Hepatocyte (in vitro differentiated cells): ENCODE measurements at regions not wholly inside any gene's neighbourhood (a gene's known extent, or its start where the extent isn't known, plus 50 kb on each side); places are given as distances from the start of the nearest gene placed in this dataset.
"Not testable (repeated sequence)": the region's sequence is repeated elsewhere in the genome, so short reads cannot be mapped to it uniquely, and the experiment has no call there.

Experiments
- DNase-seq: peaks from one replicate; pipeline ENCODE4 v3.0.0-alpha.2; 2016; ENCODE audit warnings: low spot score
- H2AFZ ChIP-seq: fragments of 200-600 bp; sonication (generic); 2 replicates; pipeline ENCODE4 v1.6.0; 2016; ENCODE audit warnings: antibody characterized with exemption, mild to moderate bottlenecking
- H3K27ac ChIP-seq: fragments of 200-600 bp; sonication (generic); 2 replicates; pipeline ENCODE4 v1.5.1; 2016; ENCODE audit warnings: mild to moderate bottlenecking
- H3K27me3 ChIP-seq: fragments of 200-600 bp; sonication (generic); 2 replicates; pipeline ENCODE4 v1.6.1; 2016
- H3K36me3 ChIP-seq: fragments of 200-600 bp; sonication (generic); replicated peaks from 2 replicates; pipeline ENCODE4 v1.5.1; 2016; ENCODE audit warnings: low read depth; ENCODE audit not compliant: insufficient read depth
- H3K4me1 ChIP-seq: fragments of 200-600 bp; sonication (generic); 2 replicates; pipeline ENCODE4 v1.5.1; 2016; ENCODE audit warnings: mild to moderate bottlenecking, moderate library complexity; ENCODE audit not compliant: insufficient read depth
- H3K4me2 ChIP-seq: fragments of 200-600 bp; sonication (generic); 2 replicates; pipeline ENCODE4 v1.6.0; 2016
- H3K4me3 ChIP-seq: fragments of 200-600 bp; sonication (generic); 2 replicates; pipeline ENCODE4 v1.5.1; 2016; ENCODE audit warnings: mild to moderate bottlenecking
- H3K79me2 ChIP-seq: fragments of 200-600 bp; sonication (generic); 2 replicates; pipeline ENCODE4 v1.6.0; 2017; ENCODE audit warnings: mild to moderate bottlenecking
- H3K9me2 ChIP-seq: fragments of 200-600 bp; sonication (generic); replicated peaks from 2 replicates; pipeline ENCODE4 v1.6.0; 2017; ENCODE audit warnings: mild to moderate bottlenecking; ENCODE audit not compliant: insufficient read depth
- H3K9me3 ChIP-seq: fragments of 200-600 bp; sonication (generic); 2 replicates; pipeline ENCODE4 v1.5.1; 2016; ENCODE audit warnings: low read depth, mild to moderate bottlenecking
- H4K20me1 ChIP-seq: fragments of 200-600 bp; sonication (generic); 2 replicates; pipeline ENCODE4 v1.6.0; 2016; ENCODE audit warnings: mild to moderate bottlenecking; ENCODE audit not compliant: insufficient read depth, poor library complexity, severe bottlenecking
- CTCF ChIP-seq: fragments of 200-600 bp; sonication (generic); IDR thresholded peaks from 2 replicates; pipeline ENCODE4 v1.5.1; 2016; ENCODE audit warnings: antibody characterized with exemption, mild to moderate bottlenecking; ENCODE audit not compliant: poor library complexity
- EZH2 ChIP-seq: fragments of 200-600 bp; sonication (generic); IDR thresholded peaks from 2 replicates; pipeline ENCODE4 v1.6.1; 2016; ENCODE audit warnings: antibody characterized with exemption, mild to moderate bottlenecking, borderline replicate concordance
- EZH2phosphoT487 ChIP-seq: fragments of 200-600 bp; sonication (generic); IDR thresholded peaks from one replicate; pipeline ENCODE4 v1.6.1; 2018; ENCODE audit warnings: antibody characterized with exemption, mild to moderate bottlenecking, low read depth, moderate library complexity; ENCODE audit not compliant: unreplicated experiment, severe bottlenecking
- WGBS: methylation state at CpG from one replicate; pipeline ENCODE4 v1.1.6; 2016; ENCODE audit warnings: low lambda C conversion rate; ENCODE audit errors: missing lambda C conversion rate; 5-methylcytosine and 5-hydroxymethylcytosine counted together

GRCh38 chr6:53424976-53425718, 76.4 kb upstream of the ELOVL5 start:
- H2AFZ ChIP-seq: no peak overlapping the region
- 84% methylated on average over 9 of the region's 9 CpGs for WGBS
- H3K27me3 ChIP-seq: no peaks in the 10 kb centered on the region
- H3K79me2 ChIP-seq: no peaks in the 10 kb centered on the region
- no peaks in the 10 kb centered on the region for H3K4me1 ChIP-seq
- TF ChIP-seq CTCF (no peak), EZH2phosphoT487 (no peak), EZH2 (no peak)
- no peaks in the 10 kb centered on the region for H3K9me3 ChIP-seq
- H3K9me2 ChIP-seq: no peaks in the 10 kb centered on the region
- H3K4me3 ChIP-seq: no peak overlapping the region
- H3K27ac ChIP-seq: no peak overlapping the region
- no peaks in the 10 kb centered on the region for H4K20me1 ChIP-seq
- H3K36me3 ChIP-seq: no peaks in the 10 kb centered on the region
- no peak for DNase-seq
- no peak overlapping the region for H3K4me2 ChIP-seq

DNA sequence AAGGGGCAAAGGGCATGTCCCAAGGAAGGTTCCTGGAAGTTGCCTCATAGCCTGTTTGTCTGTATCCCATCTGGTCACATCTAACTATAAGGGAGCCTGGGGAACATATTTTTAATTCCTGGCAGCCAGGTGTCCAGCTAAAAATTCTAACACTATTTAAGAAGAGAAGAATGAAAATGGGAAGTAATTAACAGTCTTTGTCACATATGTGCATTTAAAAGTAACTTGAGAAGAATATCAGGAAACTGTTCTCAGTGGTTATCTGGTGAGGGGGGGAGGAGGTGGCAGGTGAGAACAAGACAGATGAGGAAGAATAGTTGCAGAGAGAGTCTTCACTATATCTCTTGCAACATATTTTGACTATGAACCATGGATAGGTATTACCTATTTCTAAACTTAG, 75.5 kb upstream of the ELOVL5 start:
- Histone ChIP-seq H3K79me2 (no peaks in the 10 kb centered on the region), H3K9me2 (no peaks in the 10 kb centered on the region), H3K27me3 (no peaks in the 10 kb centered on the region), H3K4me2 (no peak overlapping the region), H3K27ac (no peak overlapping the region), H3K36me3 (no peaks in the 10 kb centered on the region), H2AFZ (no peak overlapping the region), H3K9me3 (no peaks in the 10 kb centered on the region), H4K20me1 (no peaks in the 10 kb centered on the region), H3K4me1 (no peaks in the 10 kb centered on the region), H3K4me3 (no peak overlapping the region)
- DNase-seq: no peak
- no peak for TF ChIP-seq EZH2
- no peak for TF ChIP-seq CTCF
- no peak for TF ChIP-seq EZH2phosphoT487

- H3K27ac ChIP-seq, H3K9me2 ChIP-seq, DNase-seq, H3K4me2 ChIP-seq, H3K9me3 ChIP-seq, H3K4me3 ChIP-seq, H3K27me3 ChIP-seq, H3K36me3 ChIP-seq, H4K20me1 ChIP-seq, H3K4me1 ChIP-seq, H3K79me2 ChIP-seq, H2AFZ ChIP-seq: not testable (repeated sequence)
Measured at GRCh38 chr6:53423560-53423959, 74.8 kb upstream of the ELOVL5 start.

GRCh38 chr6:53419026-53419425, 70.3 kb upstream of the ELOVL5 start:
- no peak overlapping the region for H3K4me2 ChIP-seq
- H3K27me3 ChIP-seq: no peaks in the 10 kb centered on the region
- no peak for DNase-seq
- no peaks in the 10 kb centered on the region for H3K9me3 ChIP-seq
- no peak overlapping the region for H3K4me3 ChIP-seq
- no peaks in the 10 kb centered on the region for H4K20me1 ChIP-seq
- no peak overlapping the region for H3K27ac ChIP-seq
- no peaks in the 10 kb centered on the region for H3K9me2 ChIP-seq
- no peak overlapping the region for H2AFZ ChIP-seq
- no peaks in the 10 kb centered on the region for H3K36me3 ChIP-seq
- H3K79me2 ChIP-seq: no peaks in the 10 kb centered on the region
- H3K4me1 ChIP-seq: no peaks in the 10 kb centered on the region
- 100% methylated on average over 1 of the region's 1 CpG for WGBS
- TF ChIP-seq EZH2 (no peak), CTCF (no peak), EZH2phosphoT487 (no peak)
